ENCODE measurements at regions not wholly inside any gene's neighbourhood (a gene's known extent, or its start where the extent isn't known, plus 50 kb on each side); places are given as distances from the start of the nearest gene placed in this dataset.

DNA sequence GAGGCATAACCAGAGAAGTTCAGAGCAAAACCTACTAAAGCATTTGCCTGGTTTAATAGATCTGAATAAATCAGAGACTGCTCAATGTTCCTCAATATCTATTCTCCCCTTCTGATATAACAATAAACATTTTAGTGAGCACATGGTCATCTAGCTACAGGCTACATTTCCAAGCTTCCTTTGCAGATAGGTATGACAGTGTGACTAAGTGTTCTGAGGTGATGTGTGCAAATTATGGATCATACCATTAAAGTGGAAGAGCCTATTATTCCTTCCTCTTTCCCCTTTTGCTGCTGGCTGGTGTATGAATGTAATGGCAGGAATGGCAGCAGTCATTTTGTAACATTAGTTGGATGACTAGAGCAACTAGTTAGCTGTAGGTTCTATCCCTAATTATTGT lies 285.8 kb upstream of the RASA1 start:
- H3K36me3 ChIP-seq, result no peaks in the 10 kb centered on the region
- no peak for DNase-seq (ENCODE audit: low spot score)
- no peaks in the 10 kb centered on the region for H3K4me1 ChIP-seq
- H3K27me3 ChIP-seq, result no peaks in the 10 kb centered on the region
- H3K9me3 ChIP-seq, result no peaks in the 10 kb centered on the region
- TF ChIP-seq, protein P1, sequence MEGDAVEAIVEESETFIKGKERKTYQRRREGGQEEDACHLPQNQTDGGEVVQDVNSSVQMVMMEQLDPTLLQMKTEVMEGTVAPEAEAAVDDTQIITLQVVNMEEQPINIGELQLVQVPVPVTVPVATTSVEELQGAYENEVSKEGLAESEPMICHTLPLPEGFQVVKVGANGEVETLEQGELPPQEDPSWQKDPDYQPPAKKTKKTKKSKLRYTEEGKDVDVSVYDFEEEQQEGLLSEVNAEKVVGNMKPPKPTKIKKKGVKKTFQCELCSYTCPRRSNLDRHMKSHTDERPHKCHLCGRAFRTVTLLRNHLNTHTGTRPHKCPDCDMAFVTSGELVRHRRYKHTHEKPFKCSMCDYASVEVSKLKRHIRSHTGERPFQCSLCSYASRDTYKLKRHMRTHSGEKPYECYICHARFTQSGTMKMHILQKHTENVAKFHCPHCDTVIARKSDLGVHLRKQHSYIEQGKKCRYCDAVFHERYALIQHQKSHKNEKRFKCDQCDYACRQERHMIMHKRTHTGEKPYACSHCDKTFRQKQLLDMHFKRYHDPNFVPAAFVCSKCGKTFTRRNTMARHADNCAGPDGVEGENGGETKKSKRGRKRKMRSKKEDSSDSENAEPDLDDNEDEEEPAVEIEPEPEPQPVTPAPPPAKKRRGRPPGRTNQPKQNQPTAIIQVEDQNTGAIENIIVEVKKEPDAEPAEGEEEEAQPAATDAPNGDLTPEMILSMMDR (IDR thresholded peaks at IDR 0.05), result no peak
- no peak overlapping the region for H3K4me3 ChIP-seq
- no peak overlapping the region for H3K27ac ChIP-seq

DNA sequence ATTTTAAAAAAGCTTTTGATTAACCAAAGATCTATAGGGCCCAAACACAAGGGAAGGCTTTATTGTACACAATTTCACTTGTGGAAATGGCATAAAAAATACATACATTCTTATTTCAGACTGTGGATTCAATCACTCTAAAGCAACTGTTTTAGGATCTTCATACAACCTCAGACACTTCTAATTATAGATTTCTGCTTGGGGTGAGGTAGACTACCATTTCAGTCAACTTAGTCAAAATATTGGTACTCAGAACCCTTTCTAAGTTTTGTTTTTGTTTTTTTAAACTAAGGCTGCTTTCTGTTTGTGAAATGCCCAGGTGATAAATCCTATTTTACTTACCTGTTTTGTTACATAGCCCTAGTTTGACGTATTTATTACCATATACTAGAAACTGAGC lies 284.5 kb upstream of the RASA1 start:
- TF ChIP-seq, protein P1 (IDR thresholded peaks at IDR 0.05), result no peak
- no peaks in the 10 kb centered on the region for H3K36me3 ChIP-seq
- DNase-seq (ENCODE audit: low spot score), result no peak

DNA sequence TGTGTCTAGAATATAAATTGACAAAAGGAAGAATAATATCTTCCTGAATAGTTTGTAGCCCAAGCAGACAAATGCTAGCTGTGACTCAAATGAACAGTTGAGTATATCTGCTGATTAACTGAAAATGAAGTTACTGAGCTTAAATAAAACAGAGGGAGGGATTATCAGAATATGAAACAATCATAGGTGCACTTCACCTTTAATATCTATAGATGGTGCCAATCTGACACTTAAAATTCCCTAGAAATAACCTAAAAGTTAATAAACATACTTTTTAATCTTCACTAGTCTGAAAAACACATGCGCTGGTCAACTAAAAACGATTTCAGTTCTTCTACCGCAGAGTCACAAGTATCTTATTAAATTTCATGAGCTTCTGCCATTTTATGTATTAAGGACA lies 280.8 kb upstream of the RASA1 start:
- H3K36me3 ChIP-seq, result no peaks in the 10 kb centered on the region
- no peak for DNase-seq (ENCODE audit: low spot score)
- H3K27ac ChIP-seq, result no peak overlapping the region
- H3K9me3 ChIP-seq, result no peaks in the 10 kb centered on the region
- no peaks in the 10 kb centered on the region for H3K4me1 ChIP-seq
- TF ChIP-seq, protein P1 (IDR thresholded peaks at IDR 0.05), result no peak
- no peaks in the 10 kb centered on the region for H3K27me3 ChIP-seq
- H3K4me3 ChIP-seq, result no peak overlapping the region

More for the DNA sequence above, 284.5 kb upstream of the RASA1 start:
- H3K27ac ChIP-seq, result no peak overlapping the region
- no peaks in the 10 kb centered on the region for H3K9me3 ChIP-seq
- H3K27me3 ChIP-seq, result no peaks in the 10 kb centered on the region
- H3K4me3 ChIP-seq, result no peak overlapping the region
- no peaks in the 10 kb centered on the region for H3K4me1 ChIP-seq

DNA sequence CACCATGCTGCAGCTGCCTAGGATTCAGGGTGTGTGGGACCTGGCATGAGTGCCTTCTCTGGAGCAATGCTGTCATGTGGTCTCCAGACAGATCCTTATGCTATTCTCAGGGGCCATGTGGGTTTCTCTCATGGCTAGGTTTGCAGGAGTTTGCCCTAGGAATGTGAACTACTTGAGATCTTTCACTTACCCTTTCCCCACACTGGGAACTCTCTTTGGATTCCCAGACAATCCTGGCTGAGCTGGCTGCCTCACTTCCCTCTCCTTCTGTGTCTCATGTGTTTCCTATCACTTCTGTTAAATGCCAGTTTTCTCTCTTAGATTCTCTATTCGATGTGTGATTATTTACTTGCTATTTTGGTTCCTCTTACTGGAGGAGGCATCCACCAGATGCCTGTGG lies 270.2 kb upstream of the RASA1 start:
- TF ChIP-seq, protein P1 (IDR thresholded peaks at IDR 0.05), result no peak
- H3K27ac ChIP-seq, result no peak overlapping the region
- H3K9me3 ChIP-seq, result peaks cover 0 to 15% of the 10 kb centered on the region in 2 donors
- no peaks in the 10 kb centered on the region for H3K4me1 ChIP-seq
- H3K4me3 ChIP-seq, result no peak overlapping the region
- no peak for DNase-seq (ENCODE audit: low spot score)
- H3K27me3 ChIP-seq, result no peaks in the 10 kb centered on the region
- no peaks in the 10 kb centered on the region for H3K36me3 ChIP-seq

DNA sequence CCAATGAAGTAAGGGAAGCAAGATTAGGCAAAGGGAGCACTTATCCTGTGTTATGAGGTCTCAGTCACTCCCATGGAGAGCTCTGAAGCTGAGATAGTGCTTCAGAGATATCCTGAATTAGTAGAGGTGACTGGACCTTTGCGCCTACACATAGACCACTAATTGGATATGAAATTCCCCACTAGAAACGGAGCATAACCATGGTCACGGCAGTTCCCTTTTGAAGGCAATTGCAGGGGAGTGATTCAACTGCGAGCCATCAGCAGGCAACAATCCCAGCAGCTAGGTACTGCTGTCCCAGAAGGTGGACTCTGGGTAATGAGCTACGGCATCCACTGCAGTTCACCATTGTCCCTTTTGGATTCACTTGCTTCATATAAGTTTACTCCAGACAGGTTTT lies 267.7 kb upstream of the RASA1 start:
- Histone ChIP-seq H3K36me3 (no peaks in the 10 kb centered on the region), H3K27ac (no peak overlapping the region), H3K4me1 (no peaks in the 10 kb centered on the region), H3K27me3 (no peaks in the 10 kb centered on the region), H3K4me3 (no peak overlapping the region), H3K9me3 (peaks cover 0 to 9% of the 10 kb centered on the region in 2 donors)
- TF ChIP-seq, protein P1 (IDR thresholded peaks at IDR 0.05), result no peak
- no peak for DNase-seq (ENCODE audit: low spot score)

DNA sequence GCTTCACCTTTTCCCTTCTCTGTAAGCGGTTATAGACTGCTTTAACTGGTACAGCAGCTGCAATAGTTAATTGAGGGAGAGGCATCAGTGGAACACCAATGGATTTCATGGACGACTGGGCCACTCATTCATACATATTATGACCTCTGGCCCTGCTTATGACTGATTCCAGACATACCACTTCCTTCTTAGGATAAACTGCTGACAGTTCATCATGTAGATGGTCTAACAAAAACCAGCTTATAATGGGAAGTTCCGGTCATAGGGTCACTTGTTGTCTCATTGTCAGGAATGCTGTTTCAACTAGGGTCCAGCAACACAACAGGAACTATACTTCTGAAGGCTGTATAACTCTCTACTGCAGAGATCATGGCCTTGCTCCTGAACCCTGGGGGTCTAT lies 265.2 kb upstream of the RASA1 start:
- Histone ChIP-seq H3K27me3 (no peaks in the 10 kb centered on the region), H3K4me3 (no peak overlapping the region), H3K27ac (no peak overlapping the region), H3K9me3 (no peaks in the 10 kb centered on the region), H3K36me3 (no peaks in the 10 kb centered on the region), H3K4me1 (no peaks in the 10 kb centered on the region)
- TF ChIP-seq, protein P1 (IDR thresholded peaks at IDR 0.05), result no peak
- no peak for DNase-seq (ENCODE audit: low spot score)
